Neural cell (in vitro differentiated cells): ENCODE measurements at regions not wholly inside any gene's neighbourhood (a gene's known extent, or its start where the extent isn't known, plus 50 kb on each side); places are given as distances from the start of the nearest gene placed in this dataset.
"Not testable (repeated sequence)": the region's sequence is repeated elsewhere in the genome, so short reads cannot be mapped to it uniquely, and the experiment has no call there.

Experiments
- H2AFZ ChIP-seq: fragments of 200-600, 300-800 bp; sonication (generic), shearing (Covaris generic); 2 replicates; pipeline ENCODE4 v1.6.0; 2014; ENCODE audit warnings: low read depth, mild to moderate bottlenecking, antibody characterized with exemption, low read length, moderate library complexity
- H3F3A ChIP-seq: fragments of 200-600 bp; shearing (Covaris generic); 2 replicates; pipeline ENCODE4 v1.6.1; 2016; ENCODE audit warnings: mild to moderate bottlenecking, moderate library complexity, mixed read lengths, antibody characterized with exemption, low read length; ENCODE audit not compliant: insufficient read depth, poor library complexity, severe bottlenecking
- H3K27ac ChIP-seq: fragments of 200-600, 300-800 bp; sonication (generic), shearing (Covaris generic); 2 replicates; pipeline ENCODE4 v1.5.1; 2014; ENCODE audit warnings: mild to moderate bottlenecking, low read length, moderate library complexity
- H3K27me3 ChIP-seq: fragments of 300-800, 200-600 bp; sonication (generic), shearing (Covaris generic); 2 replicates; pipeline ENCODE4 v1.6.0; 2014; ENCODE audit warnings: mild to moderate bottlenecking, low read depth, low read length, moderate library complexity; ENCODE audit not compliant: insufficient read depth
- H3K36me3 ChIP-seq: fragments of 300-800, 200-600 bp; sonication (generic), shearing (Covaris generic); 2 replicates; pipeline ENCODE4 v1.5.1; 2014; ENCODE audit warnings: mild to moderate bottlenecking, antibody characterized with exemption, low read length, moderate library complexity; ENCODE audit not compliant: insufficient read depth
- H3K4me2 ChIP-seq: fragments of 300-800, 200-600 bp; sonication (generic), shearing (Covaris generic); 2 replicates; pipeline ENCODE4 v1.6.0; 2014; ENCODE audit warnings: mild to moderate bottlenecking, low read length
- H3K4me3 ChIP-seq: fragments of 300-800, 200-600 bp; sonication (generic), shearing (Covaris generic); 2 replicates; pipeline ENCODE4 v1.5.1; 2014; ENCODE audit warnings: mild to moderate bottlenecking, low read length, moderate library complexity
- H3K79me2 ChIP-seq: fragments of 200-600 bp; shearing (Covaris generic); replicated peaks from 2 replicates; pipeline ENCODE4 v1.6.0; 2014; ENCODE audit warnings: mild to moderate bottlenecking, low read length, moderate library complexity; ENCODE audit not compliant: insufficient read depth
- H3K9ac ChIP-seq: fragments of 300-800, 200-600 bp; sonication (generic), shearing (Covaris generic); 2 replicates; pipeline ENCODE4 v1.6.1; 2016; ENCODE audit warnings: mild to moderate bottlenecking, low read length, mixed read lengths
- H3K9me2 ChIP-seq: fragments of 200-600 bp; shearing (Covaris generic); 2 replicates; pipeline ENCODE4 v1.6.1; 2016; ENCODE audit warnings: mild to moderate bottlenecking, low read length, mixed read lengths; ENCODE audit not compliant: insufficient read depth
- H3K9me3 ChIP-seq: fragments of 200-600, 300-800 bp; sonication (generic), shearing (Covaris generic); 2 replicates; pipeline ENCODE4 v1.6.1; 2016; ENCODE audit warnings: mild to moderate bottlenecking, mixed run types, low read length, moderate library complexity, mixed read lengths
- H4K20me1 ChIP-seq: fragments of 200-600 bp; shearing (Covaris generic); 2 replicates; pipeline ENCODE4 v1.6.1; 2016; ENCODE audit warnings: mild to moderate bottlenecking, mixed run types; ENCODE audit not compliant: insufficient read depth
- EP300 ChIP-seq: fragments of 450-650 bp; conservative IDR thresholded peaks from 2 replicates; pipeline ENCODE4 v1.6.1; 2014; ENCODE audit warnings: antibody characterized with exemption, mild to moderate bottlenecking, moderate library complexity; ENCODE audit not compliant: poor library complexity, severe bottlenecking
- EZH2 ChIP-seq: fragments of 200-600, 300-800 bp; shearing (Covaris generic), sonication (generic); IDR thresholded peaks from 2 replicates; pipeline ENCODE4 v1.6.1; 2014; ENCODE audit warnings: antibody characterized with exemption, low read length, borderline replicate concordance, mild to moderate bottlenecking; ENCODE audit not compliant: insufficient read depth, poor library complexity, severe bottlenecking
- POLR2AphosphoS5 ChIP-seq: IDR thresholded peaks from 2 replicates; pipeline ENCODE4 v1.6.1; 2012
- RAD21 ChIP-seq: fragments of 450-650 bp; conservative IDR thresholded peaks from 2 replicates; pipeline ENCODE4 v1.6.1; 2014; ENCODE audit warnings: antibody characterized with exemption, mild to moderate bottlenecking, moderate library complexity
- SMC3 ChIP-seq: fragments of 450-650 bp; conservative IDR thresholded peaks from 2 replicates; pipeline ENCODE4 v1.6.1; 2014; ENCODE audit warnings: antibody characterized with exemption, mild to moderate bottlenecking, moderate library complexity; ENCODE audit not compliant: poor library complexity
- TAF1 ChIP-seq: IDR thresholded peaks from 2 replicates; pipeline ENCODE4 v1.6.1; 2012; ENCODE audit warnings: low read depth
- TF ChIP-seq, protein P1 (sequence below): fragments of 450-650 bp; IDR thresholded peaks from 2 replicates; pipeline ENCODE4 v1.5.1; 2014; ENCODE audit warnings: antibody characterized with exemption, mild to moderate bottlenecking, moderate library complexity; ENCODE audit not compliant: poor library complexity, severe bottlenecking
- TF ChIP-seq, protein P2 (sequence below): IDR thresholded peaks from 2 replicates; pipeline ENCODE4 v1.6.1; 2012; ENCODE audit warnings: borderline replicate concordance

DNA sequence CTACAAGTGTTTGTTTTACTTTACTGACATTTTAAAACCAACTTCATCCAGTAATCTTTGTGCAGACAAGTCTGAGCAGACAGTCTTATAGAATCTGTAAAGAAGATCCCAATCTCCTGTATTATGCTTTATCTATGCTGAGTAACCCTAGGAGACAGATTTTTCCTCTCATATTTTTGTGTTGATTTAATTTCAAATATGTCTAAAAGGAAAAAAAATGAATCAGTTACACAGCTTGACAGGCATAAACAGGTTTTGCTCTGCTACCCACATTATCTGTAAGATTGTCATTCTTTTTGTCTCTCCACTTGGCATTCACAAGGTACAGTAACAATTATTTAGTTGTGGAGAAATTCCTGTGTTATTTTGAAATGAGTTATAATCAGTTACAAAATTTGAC, 415.0 kb downstream of the NYAP2 start:
- Histone ChIP-seq H2AFZ (no peak overlapping the region), H4K20me1 (no peaks in the 10 kb centered on the region), H3K4me3 (no peak overlapping the region), H3K36me3 (no peaks in the 10 kb centered on the region), H3K9me2 (no peaks in the 10 kb centered on the region), H3K27me3 (no peaks in the 10 kb centered on the region), H3K79me2 (no peaks in the 10 kb centered on the region), H3K4me2 (no peak overlapping the region), H3F3A (no peaks in the 10 kb centered on the region), H3K27ac (peak overlapping the region; percentile 0), H3K9me3 (no peaks in the 10 kb centered on the region), H3K9ac (no peak overlapping the region)
- TF ChIP-seq TAF1 (no peak), SMC3 (no peak), EP300 (peak; percentile 80), POLR2AphosphoS5 (peak; percentile 34)
- TF ChIP-seq, protein P1, sequence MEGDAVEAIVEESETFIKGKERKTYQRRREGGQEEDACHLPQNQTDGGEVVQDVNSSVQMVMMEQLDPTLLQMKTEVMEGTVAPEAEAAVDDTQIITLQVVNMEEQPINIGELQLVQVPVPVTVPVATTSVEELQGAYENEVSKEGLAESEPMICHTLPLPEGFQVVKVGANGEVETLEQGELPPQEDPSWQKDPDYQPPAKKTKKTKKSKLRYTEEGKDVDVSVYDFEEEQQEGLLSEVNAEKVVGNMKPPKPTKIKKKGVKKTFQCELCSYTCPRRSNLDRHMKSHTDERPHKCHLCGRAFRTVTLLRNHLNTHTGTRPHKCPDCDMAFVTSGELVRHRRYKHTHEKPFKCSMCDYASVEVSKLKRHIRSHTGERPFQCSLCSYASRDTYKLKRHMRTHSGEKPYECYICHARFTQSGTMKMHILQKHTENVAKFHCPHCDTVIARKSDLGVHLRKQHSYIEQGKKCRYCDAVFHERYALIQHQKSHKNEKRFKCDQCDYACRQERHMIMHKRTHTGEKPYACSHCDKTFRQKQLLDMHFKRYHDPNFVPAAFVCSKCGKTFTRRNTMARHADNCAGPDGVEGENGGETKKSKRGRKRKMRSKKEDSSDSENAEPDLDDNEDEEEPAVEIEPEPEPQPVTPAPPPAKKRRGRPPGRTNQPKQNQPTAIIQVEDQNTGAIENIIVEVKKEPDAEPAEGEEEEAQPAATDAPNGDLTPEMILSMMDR = no peak

DNA sequence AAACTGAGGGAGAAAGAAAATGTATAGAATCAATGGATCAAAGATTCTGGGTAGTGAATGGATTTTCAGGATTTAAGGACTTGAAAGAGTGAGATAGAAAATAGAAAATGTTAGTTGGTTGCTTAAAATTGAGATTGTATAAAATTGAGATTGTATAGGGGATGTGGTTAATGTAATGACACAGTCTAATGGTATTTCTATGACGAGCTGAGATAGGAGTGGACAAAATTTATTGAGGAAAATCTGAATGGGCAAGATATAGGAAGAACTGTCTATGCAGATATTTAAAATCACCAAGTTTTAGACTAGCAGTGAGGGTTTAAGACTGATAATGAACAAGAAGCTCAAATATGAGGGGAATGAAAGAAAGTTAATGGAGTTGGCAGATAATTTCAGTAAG, 406.6 kb downstream of the NYAP2 start:
- Histone ChIP-seq H3K36me3 (no peaks in the 10 kb centered on the region), H3K9me3 (no peaks in the 10 kb centered on the region)

DNA sequence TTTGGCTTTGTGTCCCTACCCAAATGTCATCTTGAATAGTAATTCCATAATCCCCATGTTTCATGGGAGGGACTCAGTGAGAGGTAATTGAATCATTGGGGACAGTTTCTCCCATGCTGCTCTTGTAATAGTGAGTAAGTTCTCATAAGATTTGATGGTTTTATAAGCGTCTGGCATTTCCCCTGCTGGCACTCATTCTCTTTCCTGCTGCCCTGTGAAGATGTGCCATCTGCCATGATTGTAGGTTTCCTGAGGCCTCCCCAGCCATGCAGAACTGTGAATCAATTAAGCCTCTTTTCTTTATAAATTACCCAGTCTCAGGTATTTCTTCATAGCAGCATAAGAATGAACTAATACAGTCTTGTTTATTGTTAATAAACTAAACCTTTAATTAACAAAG, 402.6 kb downstream of the NYAP2 start:
- not testable (repeated sequence) for H3K4me3 ChIP-seq, H3K9me2 ChIP-seq, H3K4me2 ChIP-seq, H3K36me3 ChIP-seq, H3F3A ChIP-seq, H3K9me3 ChIP-seq, H2AFZ ChIP-seq, H3K27ac ChIP-seq, H3K9ac ChIP-seq, H3K27me3 ChIP-seq, H3K79me2 ChIP-seq, H4K20me1 ChIP-seq

More for the DNA sequence above, 406.6 kb downstream of the NYAP2 start:
- no peak for TF ChIP-seq EZH2
- TF ChIP-seq, protein P1 = no peak
- TF ChIP-seq, protein P2, sequence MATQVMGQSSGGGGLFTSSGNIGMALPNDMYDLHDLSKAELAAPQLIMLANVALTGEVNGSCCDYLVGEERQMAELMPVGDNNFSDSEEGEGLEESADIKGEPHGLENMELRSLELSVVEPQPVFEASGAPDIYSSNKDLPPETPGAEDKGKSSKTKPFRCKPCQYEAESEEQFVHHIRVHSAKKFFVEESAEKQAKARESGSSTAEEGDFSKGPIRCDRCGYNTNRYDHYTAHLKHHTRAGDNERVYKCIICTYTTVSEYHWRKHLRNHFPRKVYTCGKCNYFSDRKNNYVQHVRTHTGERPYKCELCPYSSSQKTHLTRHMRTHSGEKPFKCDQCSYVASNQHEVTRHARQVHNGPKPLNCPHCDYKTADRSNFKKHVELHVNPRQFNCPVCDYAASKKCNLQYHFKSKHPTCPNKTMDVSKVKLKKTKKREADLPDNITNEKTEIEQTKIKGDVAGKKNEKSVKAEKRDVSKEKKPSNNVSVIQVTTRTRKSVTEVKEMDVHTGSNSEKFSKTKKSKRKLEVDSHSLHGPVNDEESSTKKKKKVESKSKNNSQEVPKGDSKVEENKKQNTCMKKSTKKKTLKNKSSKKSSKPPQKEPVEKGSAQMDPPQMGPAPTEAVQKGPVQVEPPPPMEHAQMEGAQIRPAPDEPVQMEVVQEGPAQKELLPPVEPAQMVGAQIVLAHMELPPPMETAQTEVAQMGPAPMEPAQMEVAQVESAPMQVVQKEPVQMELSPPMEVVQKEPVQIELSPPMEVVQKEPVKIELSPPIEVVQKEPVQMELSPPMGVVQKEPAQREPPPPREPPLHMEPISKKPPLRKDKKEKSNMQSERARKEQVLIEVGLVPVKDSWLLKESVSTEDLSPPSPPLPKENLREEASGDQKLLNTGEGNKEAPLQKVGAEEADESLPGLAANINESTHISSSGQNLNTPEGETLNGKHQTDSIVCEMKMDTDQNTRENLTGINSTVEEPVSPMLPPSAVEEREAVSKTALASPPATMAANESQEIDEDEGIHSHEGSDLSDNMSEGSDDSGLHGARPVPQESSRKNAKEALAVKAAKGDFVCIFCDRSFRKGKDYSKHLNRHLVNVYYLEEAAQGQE = no peak
- no peak for TF ChIP-seq POLR2AphosphoS5
- no peak for TF ChIP-seq RAD21
- no peak for TF ChIP-seq EP300
- no peaks in the 10 kb centered on the region for H3K9me2 ChIP-seq
- H3K4me3 ChIP-seq = no peak overlapping the region
- no peak overlapping the region for H2AFZ ChIP-seq
- H3K79me2 ChIP-seq = no peaks in the 10 kb centered on the region
- H3K9ac ChIP-seq = no peak overlapping the region
- H4K20me1 ChIP-seq = no peaks in the 10 kb centered on the region
- H3K4me2 ChIP-seq = no peak overlapping the region
- H3F3A ChIP-seq = no peaks in the 10 kb centered on the region
- no peaks in the 10 kb centered on the region for H3K27me3 ChIP-seq
- no peak overlapping the region for H3K27ac ChIP-seq
